ENCODE measurements at regions not wholly inside any gene's neighbourhood (a gene's known extent, or its start where the extent isn't known, plus 50 kb on each side); places are given as distances from the start of the nearest gene placed in this dataset.
A peak's percentile ranks its signal among the peaks of the same experiment; 100 is the strongest.

DNA sequence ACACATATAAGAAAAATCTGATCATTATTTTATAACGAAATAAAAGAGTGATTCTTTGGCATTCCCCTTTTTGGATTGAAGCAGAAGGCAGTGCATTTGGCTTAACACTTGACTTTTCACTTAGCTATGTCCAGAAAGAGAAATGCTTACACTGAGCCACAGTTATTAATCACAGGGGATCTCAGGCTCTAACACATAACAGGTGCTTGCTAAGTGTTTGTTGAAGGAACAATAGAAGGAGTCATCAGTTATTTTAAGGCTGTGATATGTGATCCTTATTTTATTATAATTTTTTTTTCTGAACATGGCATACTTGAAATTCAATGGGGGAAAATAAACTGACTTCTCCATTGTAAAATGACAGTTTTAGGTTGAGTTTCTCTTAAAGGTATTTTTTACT is 209.5 kb downstream of the UBE2E3 start:
- H3K9me2 ChIP-seq (ENCODE audit: insufficient read depth), result no peaks in the 10 kb centered on the region
- H3K9ac ChIP-seq (ENCODE audit: low read length), result no peak overlapping the region
- no TSS peak for BruUV-seq (replicated peaks)
- POLR2A ChIA-PET, result no interaction called here
- no peaks in the 10 kb centered on the region for H3K4me1 ChIP-seq (ENCODE audit: control insufficient read depth in 1 of 2, insufficient read depth in 2 of 2, low read length in 2 of 2)
- no peaks in the 10 kb centered on the region for H3K9me3 ChIP-seq (ENCODE audit: control insufficient read depth in 1 of 2, insufficient read depth in 1 of 2, low read depth in 1 of 2, low read length in 2 of 2)
- H4K20me1 ChIP-seq (ENCODE audit: insufficient read depth), result no peaks in the 10 kb centered on the region
- H2AFZ ChIP-seq (ENCODE audit: low read depth, low read length, poor library complexity, severe bottlenecking), result no peak overlapping the region
- no peak overlapping the region for H3K4me2 ChIP-seq (ENCODE audit: low read length)
- no peak for ATAC-seq
- no peak for DNase-seq (ENCODE audit: low read depth, low spot score)
- H3K79me2 ChIP-seq (ENCODE audit: insufficient read depth, low read length), result no peaks in the 10 kb centered on the region
- TF ChIP-seq POLR2AphosphoS5 (IDR thresholded peaks at IDR 0.05; ENCODE audit: low read depth, low read length), result no peak
- TF ChIP-seq TCF7L2 (IDR thresholded peaks at IDR 0.05; ENCODE audit: borderline replicate concordance, extremely low read depth, insufficient read depth, insufficient read length), result no peak
- TF ChIP-seq SP1 (IDR thresholded peaks at IDR 0.05; ENCODE audit: low read depth), result no peak
- H3K4me3 ChIP-seq (replicated peaks in 1 of 2; ENCODE audit: low read depth in 1 of 2, low read length in 2 of 2), result no peak overlapping the region
- H3K27me3 ChIP-seq (ENCODE audit: insufficient read depth, low read length), result no peaks in the 10 kb centered on the region
- CTCF ChIA-PET, result no interaction called here
- H3K36me3 ChIP-seq (ENCODE audit: control insufficient read depth in 1 of 2, insufficient read depth in 2 of 2, low read length in 2 of 2), result no peaks in the 10 kb centered on the region
- intact Hi-C loops (cut with micrococcal nuclease), result no loop called here
- no peak overlapping the region for H3K27ac ChIP-seq (ENCODE audit: low read depth, low read length)
- RAD21 ChIA-PET (ENCODE audit: low non-redundant PET in 1 of 2, low total read pairs in 2 of 2, uncharacterized antibody in 2 of 2, unreplicated experiment in 2 of 2), result no interaction called here

DNA sequence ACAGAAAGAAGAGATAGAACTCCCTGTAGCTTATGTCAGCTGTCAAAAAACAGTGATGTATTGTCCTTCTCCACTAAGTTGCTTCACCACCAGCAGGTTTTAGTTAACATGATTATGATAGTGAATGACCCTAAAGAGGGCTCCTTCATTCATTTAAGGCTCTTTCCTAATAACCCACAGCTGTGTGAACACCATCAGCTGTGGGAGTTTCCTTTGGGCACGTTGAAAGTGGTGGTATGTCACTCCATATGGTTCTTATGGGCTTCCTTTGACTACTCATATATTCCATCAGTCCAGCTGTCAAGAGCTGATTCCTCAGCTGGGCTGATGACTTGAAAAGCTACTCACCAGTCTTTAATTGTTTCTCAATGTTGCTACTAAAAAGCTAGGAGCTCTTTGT is 210.3 kb downstream of the UBE2E3 start:
- H3K27me3 ChIP-seq (ENCODE audit: insufficient read depth, low read length), result no peaks in the 10 kb centered on the region
- DNase-seq (ENCODE audit: low read depth, low spot score), result no peak
- peak overlapping the region; percentile 7 for H2AFZ ChIP-seq (ENCODE audit: low read depth, low read length, poor library complexity, severe bottlenecking)
- TF ChIP-seq CEBPB (IDR thresholded peaks at IDR 0.05; ENCODE audit: low read depth) (no peak), YY1 (IDR thresholded peaks at IDR 0.05; ENCODE audit: extremely low read depth, insufficient replicate concordance, low read depth, low read length) (no peak), ZNF274 (IDR thresholded peaks at IDR 0.05; ENCODE audit: low read depth, low read length) (no peak), POLR2AphosphoS5 (IDR thresholded peaks at IDR 0.05; ENCODE audit: low read depth, low read length) (no peak), ZFX (IDR thresholded peaks at IDR 0.05) (no peak), EGR1 (IDR thresholded peaks at IDR 0.05; ENCODE audit: low read depth) (no peak), CBX3 (IDR thresholded peaks at IDR 0.05; ENCODE audit: low read depth) (no peak), EZH2 (IDR thresholded peaks at IDR 0.05) (no peak), JUND (IDR thresholded peaks at IDR 0.05) (no peak), FOSL1 (IDR thresholded peaks at IDR 0.05; ENCODE audit: low read depth) (no peak), RAD21 (IDR thresholded peaks at IDR 0.05; ENCODE audit: low read depth) (no peak)
- TF ChIP-seq, protein P1, sequence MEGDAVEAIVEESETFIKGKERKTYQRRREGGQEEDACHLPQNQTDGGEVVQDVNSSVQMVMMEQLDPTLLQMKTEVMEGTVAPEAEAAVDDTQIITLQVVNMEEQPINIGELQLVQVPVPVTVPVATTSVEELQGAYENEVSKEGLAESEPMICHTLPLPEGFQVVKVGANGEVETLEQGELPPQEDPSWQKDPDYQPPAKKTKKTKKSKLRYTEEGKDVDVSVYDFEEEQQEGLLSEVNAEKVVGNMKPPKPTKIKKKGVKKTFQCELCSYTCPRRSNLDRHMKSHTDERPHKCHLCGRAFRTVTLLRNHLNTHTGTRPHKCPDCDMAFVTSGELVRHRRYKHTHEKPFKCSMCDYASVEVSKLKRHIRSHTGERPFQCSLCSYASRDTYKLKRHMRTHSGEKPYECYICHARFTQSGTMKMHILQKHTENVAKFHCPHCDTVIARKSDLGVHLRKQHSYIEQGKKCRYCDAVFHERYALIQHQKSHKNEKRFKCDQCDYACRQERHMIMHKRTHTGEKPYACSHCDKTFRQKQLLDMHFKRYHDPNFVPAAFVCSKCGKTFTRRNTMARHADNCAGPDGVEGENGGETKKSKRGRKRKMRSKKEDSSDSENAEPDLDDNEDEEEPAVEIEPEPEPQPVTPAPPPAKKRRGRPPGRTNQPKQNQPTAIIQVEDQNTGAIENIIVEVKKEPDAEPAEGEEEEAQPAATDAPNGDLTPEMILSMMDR (IDR thresholded peaks at IDR 0.05 in 2 of 3, conservative IDR thresholded peaks at IDR 0.05 in 1 of 3; ENCODE audit: borderline replicate concordance in 1 of 3, insufficient read depth in 1 of 3, low read depth in 2 of 3, low read length in 2 of 3), result no peak
- TF ChIP-seq, protein P2, sequence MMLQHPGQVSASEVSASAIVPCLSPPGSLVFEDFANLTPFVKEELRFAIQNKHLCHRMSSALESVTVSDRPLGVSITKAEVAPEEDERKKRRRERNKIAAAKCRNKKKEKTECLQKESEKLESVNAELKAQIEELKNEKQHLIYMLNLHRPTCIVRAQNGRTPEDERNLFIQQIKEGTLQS (IDR thresholded peaks at IDR 0.05), result no peak
- POLR2A ChIA-PET, result no interaction called here
- H3K4me3 ChIP-seq (replicated peaks in 1 of 2; ENCODE audit: low read depth in 1 of 2, low read length in 2 of 2), result no peak overlapping the region
- H3K4me2 ChIP-seq (ENCODE audit: low read length), result no peak overlapping the region
- CTCF ChIA-PET, result no interaction called here
- no peaks in the 10 kb centered on the region for H3K36me3 ChIP-seq (ENCODE audit: control insufficient read depth in 1 of 2, insufficient read depth in 2 of 2, low read length in 2 of 2)
- H3K4me1 ChIP-seq (ENCODE audit: control insufficient read depth in 1 of 2, insufficient read depth in 2 of 2, low read length in 2 of 2), result no peaks in the 10 kb centered on the region
- no peaks in the 10 kb centered on the region for H3K79me2 ChIP-seq (ENCODE audit: insufficient read depth, low read length)
- H4K20me1 ChIP-seq (ENCODE audit: insufficient read depth), result no peaks in the 10 kb centered on the region
- no peak overlapping the region for H3K9ac ChIP-seq (ENCODE audit: low read length)
- RAD21 ChIA-PET (ENCODE audit: low non-redundant PET in 1 of 2, low total read pairs in 2 of 2, uncharacterized antibody in 2 of 2, unreplicated experiment in 2 of 2), result no interaction called here
- no TSS peak for BruUV-seq (replicated peaks)
- H3K27ac ChIP-seq (ENCODE audit: low read depth, low read length), result no peak overlapping the region
- ATAC-seq, result no peak
- H3K9me2 ChIP-seq (ENCODE audit: insufficient read depth), result no peaks in the 10 kb centered on the region
- intact Hi-C loops (cut with micrococcal nuclease), result no loop called here
- no peaks in the 10 kb centered on the region for H3K9me3 ChIP-seq (ENCODE audit: control insufficient read depth in 1 of 2, insufficient read depth in 1 of 2, low read depth in 1 of 2, low read length in 2 of 2)

All from HCT116 (cell line).